ENCODE measurements at regions not wholly inside any gene's neighbourhood (a gene's known extent, or its start where the extent isn't known, plus 50 kb on each side); places are given as distances from the start of the nearest gene placed in this dataset.

GRCh38 chr12:34350092-34351041, 328.1 kb downstream of the ALG10 start:
- Histone ChIP-seq H2AFZ (ENCODE audit: low read length) (no peak overlapping the region), H3K36me3 (ENCODE audit: control insufficient read depth, insufficient read depth, low read length) (no peaks in the 10 kb centered on the region), H3K4me2 (ENCODE audit: extremely low read depth, insufficient read depth, low read length) (no peak overlapping the region), H3K4me1 (ENCODE audit: control insufficient read depth, extremely low read depth, insufficient read depth, low read length) (no peaks in the 10 kb centered on the region), H3K79me2 (ENCODE audit: control insufficient read depth, insufficient read depth, low read length) (no peaks in the 10 kb centered on the region), H3K4me3 (replicated peaks in 1 of 4; ENCODE audit: control extremely low read depth in 1 of 4, insufficient read depth in 1 of 4, low read depth in 3 of 4, low read length in 4 of 4) (no peak overlapping the region), H3K27me3 (ENCODE audit: control insufficient read depth, insufficient read depth, low read length) (no peaks in the 10 kb centered on the region), H3K27ac (ENCODE audit: insufficient read depth, low read length) (no peak overlapping the region), H4K20me1 (ENCODE audit: control insufficient read depth, extremely low read depth, insufficient read depth, low read length) (no peaks in the 10 kb centered on the region), H3K9ac (ENCODE audit: insufficient read depth, low read length) (no peak overlapping the region), H3K9me3 (ENCODE audit: control insufficient read depth, insufficient read depth, low read depth, low read length) (no peaks in the 10 kb centered on the region)
- TF ChIP-seq CTCF (conservative IDR thresholded peaks at IDR 0.05 in 1 of 2, IDR thresholded peaks at IDR 0.05 in 1 of 2; ENCODE audit: low read depth in 1 of 2, low read length in 2 of 2) (no peak), EZH2 (IDR thresholded peaks at IDR 0.05; ENCODE audit: low read length, missing control alignments) (no peak)
- DNase-seq (ENCODE audit: low read depth in 2 of 2): no peak

- Histone ChIP-seq H3K27ac (ENCODE audit: insufficient read depth, low read length) (no peak overlapping the region), H3K4me3 (replicated peaks in 1 of 4; ENCODE audit: control extremely low read depth in 1 of 4, insufficient read depth in 1 of 4, low read depth in 3 of 4, low read length in 4 of 4) (no peak overlapping the region), H3K36me3 (ENCODE audit: control insufficient read depth, insufficient read depth, low read length) (no peaks in the 10 kb centered on the region), H3K9me3 (ENCODE audit: control insufficient read depth, insufficient read depth, low read depth, low read length) (no peaks in the 10 kb centered on the region), H3K4me1 (ENCODE audit: control insufficient read depth, extremely low read depth, insufficient read depth, low read length) (no peaks in the 10 kb centered on the region), H3K9ac (ENCODE audit: insufficient read depth, low read length) (no peak overlapping the region), H3K4me2 (ENCODE audit: extremely low read depth, insufficient read depth, low read length) (no peak overlapping the region), H2AFZ (ENCODE audit: low read length) (no peak overlapping the region), H3K79me2 (ENCODE audit: control insufficient read depth, insufficient read depth, low read length) (no peaks in the 10 kb centered on the region), H4K20me1 (ENCODE audit: control insufficient read depth, extremely low read depth, insufficient read depth, low read length) (no peaks in the 10 kb centered on the region), H3K27me3 (ENCODE audit: control insufficient read depth, insufficient read depth, low read length) (no peaks in the 10 kb centered on the region)
- TF ChIP-seq CTCF (conservative IDR thresholded peaks at IDR 0.05 in 1 of 2, IDR thresholded peaks at IDR 0.05 in 1 of 2; ENCODE audit: low read depth in 1 of 2, low read length in 2 of 2) (no peak), EZH2 (IDR thresholded peaks at IDR 0.05; ENCODE audit: low read length, missing control alignments) (no peak)
- no peak for DNase-seq (ENCODE audit: low read depth in 2 of 2)
These were observed 329.8 kb downstream of the ALG10 start for GRCh38 chr12:34352098-34352497.

GRCh38 chr12:34354239-34355200, 332.2 kb downstream of the ALG10 start:
- Histone ChIP-seq H3K4me2 (ENCODE audit: extremely low read depth, insufficient read depth, low read length) (no peak overlapping the region), H3K27me3 (ENCODE audit: control insufficient read depth, insufficient read depth, low read length) (no peaks in the 10 kb centered on the region), H3K9me3 (ENCODE audit: control insufficient read depth, insufficient read depth, low read depth, low read length) (no peaks in the 10 kb centered on the region), H3K36me3 (ENCODE audit: control insufficient read depth, insufficient read depth, low read length) (no peaks in the 10 kb centered on the region), H3K9ac (ENCODE audit: insufficient read depth, low read length) (no peak overlapping the region), H3K27ac (ENCODE audit: insufficient read depth, low read length) (no peak overlapping the region), H3K4me1 (ENCODE audit: control insufficient read depth, extremely low read depth, insufficient read depth, low read length) (no peaks in the 10 kb centered on the region), H3K4me3 (replicated peaks in 1 of 4; ENCODE audit: control extremely low read depth in 1 of 4, insufficient read depth in 1 of 4, low read depth in 3 of 4, low read length in 4 of 4) (no peak overlapping the region), H4K20me1 (ENCODE audit: control insufficient read depth, extremely low read depth, insufficient read depth, low read length) (no peaks in the 10 kb centered on the region), H3K79me2 (ENCODE audit: control insufficient read depth, insufficient read depth, low read length) (no peaks in the 10 kb centered on the region), H2AFZ (ENCODE audit: low read length) (no peak overlapping the region)
- no peak for DNase-seq (ENCODE audit: low read depth in 2 of 2)
- TF ChIP-seq CTCF (conservative IDR thresholded peaks at IDR 0.05 in 1 of 2, IDR thresholded peaks at IDR 0.05 in 1 of 2; ENCODE audit: low read depth in 1 of 2, low read length in 2 of 2) (no peak), EZH2 (IDR thresholded peaks at IDR 0.05; ENCODE audit: low read length, missing control alignments) (no peak)

All from fibroblast of lung (primary cell).